Smooth muscle cell (in vitro differentiated cells): ENCODE measurements at regions not wholly inside any gene's neighbourhood (a gene's known extent, or its start where the extent isn't known, plus 50 kb on each side); places are given as distances from the start of the nearest gene placed in this dataset.
A peak's percentile ranks its signal among the peaks of the same experiment; 100 is the strongest.

Source experiments
- DNase-seq: peaks from one replicate; lab custom pipeline; 2025; ENCODE audit not compliant: unreplicated experiment; lab: John Stamatoyannopoulos, UW
- H2AFZ ChIP-seq: fragments of 200-600 bp; sonication (generic); 2 replicates; pipeline ENCODE4 v1.6.0; 2016; ENCODE audit warnings: antibody characterized with exemption, low read depth, mild to moderate bottlenecking
- H3F3A ChIP-seq: fragments of 200-600 bp; sonication (generic); 2 replicates; pipeline ENCODE4 v1.6.0; 2017; ENCODE audit warnings: antibody characterized with exemption, low read depth
- H3K27ac ChIP-seq: fragments of 200-600 bp; sonication (generic); 2 replicates; pipeline ENCODE4 v1.5.1; 2016; ENCODE audit warnings: low read depth, mild to moderate bottlenecking
- H3K27me3 ChIP-seq: fragments of 200-600 bp; sonication (generic); 2 replicates; pipeline ENCODE4 v1.6.1; 2016; ENCODE audit warnings: low read depth, mild to moderate bottlenecking
- H3K36me3 ChIP-seq: fragments of 200-600 bp; sonication (generic); 2 replicates; pipeline ENCODE4 v1.5.1; 2016; ENCODE audit warnings: low read depth
- H3K4me1 ChIP-seq: fragments of 200-600 bp; sonication (generic); 2 replicates; pipeline ENCODE4 v1.5.1; 2016; ENCODE audit warnings: low read depth
- H3K4me2 ChIP-seq: fragments of 200-600 bp; sonication (generic); 2 replicates; pipeline ENCODE4 v1.6.0; 2016; ENCODE audit warnings: mild to moderate bottlenecking
- H3K4me3 ChIP-seq: fragments of 200-600 bp; sonication (generic); 2 replicates; pipeline ENCODE4 v1.5.1; 2016; ENCODE audit warnings: mild to moderate bottlenecking
- H3K79me2 ChIP-seq: fragments of 200-600 bp; sonication (generic); 2 replicates; pipeline ENCODE4 v1.6.0; 2016; ENCODE audit warnings: low read depth, mild to moderate bottlenecking
- H3K9ac ChIP-seq: fragments of 200-600 bp; sonication (generic); 2 replicates; pipeline ENCODE4 v1.6.0; 2016; ENCODE audit warnings: low read depth
- H3K9me3 ChIP-seq: fragments of 200-600 bp; sonication (generic); replicated peaks from 2 replicates; pipeline ENCODE4 v1.5.1; 2016; ENCODE audit warnings: low read depth
- H4K20me1 ChIP-seq: fragments of 200-600 bp; sonication (generic); 2 replicates; pipeline ENCODE4 v1.6.0; 2016; ENCODE audit warnings: low read depth
- WGBS: methylation state at CpG from one replicate; pipeline ENCODE4 v1.1.7; 2016; ENCODE audit warnings: low lambda C conversion rate; 5-methylcytosine and 5-hydroxymethylcytosine counted together
- TF ChIP-seq, protein P1 (sequence below): fragments of 200-600 bp; sonication (generic); IDR thresholded peaks from 2 replicates; pipeline ENCODE4 v1.5.1; 2017; ENCODE audit warnings: borderline replicate concordance, mild to moderate bottlenecking, antibody characterized with exemption; ENCODE audit not compliant: insufficient read depth, poor library complexity, severe bottlenecking

GRCh38 chr7:46746695-46747687, 825.9 kb upstream of the IGFBP3 start:
- Histone ChIP-seq H3K9ac (no peak overlapping the region), H3K79me2 (no peaks in the 10 kb centered on the region), H3K9me3 (no peaks in the 10 kb centered on the region), H3F3A (peaks cover 17% of the 10 kb centered on the region), H3K4me1 (no peaks in the 10 kb centered on the region), H3K36me3 (no peaks in the 10 kb centered on the region), H3K4me3 (no peak overlapping the region), H3K4me2 (no peak overlapping the region), H2AFZ (no peak overlapping the region), H3K27me3 (no peaks in the 10 kb centered on the region), H3K27ac (no peak overlapping the region), H4K20me1 (no peaks in the 10 kb centered on the region)
- TF ChIP-seq, protein P1, sequence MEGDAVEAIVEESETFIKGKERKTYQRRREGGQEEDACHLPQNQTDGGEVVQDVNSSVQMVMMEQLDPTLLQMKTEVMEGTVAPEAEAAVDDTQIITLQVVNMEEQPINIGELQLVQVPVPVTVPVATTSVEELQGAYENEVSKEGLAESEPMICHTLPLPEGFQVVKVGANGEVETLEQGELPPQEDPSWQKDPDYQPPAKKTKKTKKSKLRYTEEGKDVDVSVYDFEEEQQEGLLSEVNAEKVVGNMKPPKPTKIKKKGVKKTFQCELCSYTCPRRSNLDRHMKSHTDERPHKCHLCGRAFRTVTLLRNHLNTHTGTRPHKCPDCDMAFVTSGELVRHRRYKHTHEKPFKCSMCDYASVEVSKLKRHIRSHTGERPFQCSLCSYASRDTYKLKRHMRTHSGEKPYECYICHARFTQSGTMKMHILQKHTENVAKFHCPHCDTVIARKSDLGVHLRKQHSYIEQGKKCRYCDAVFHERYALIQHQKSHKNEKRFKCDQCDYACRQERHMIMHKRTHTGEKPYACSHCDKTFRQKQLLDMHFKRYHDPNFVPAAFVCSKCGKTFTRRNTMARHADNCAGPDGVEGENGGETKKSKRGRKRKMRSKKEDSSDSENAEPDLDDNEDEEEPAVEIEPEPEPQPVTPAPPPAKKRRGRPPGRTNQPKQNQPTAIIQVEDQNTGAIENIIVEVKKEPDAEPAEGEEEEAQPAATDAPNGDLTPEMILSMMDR, result no peak
- DNase-seq, result no peak
- WGBS, result 77% methylated on average over 13 of the region's 13 CpGs

DNA sequence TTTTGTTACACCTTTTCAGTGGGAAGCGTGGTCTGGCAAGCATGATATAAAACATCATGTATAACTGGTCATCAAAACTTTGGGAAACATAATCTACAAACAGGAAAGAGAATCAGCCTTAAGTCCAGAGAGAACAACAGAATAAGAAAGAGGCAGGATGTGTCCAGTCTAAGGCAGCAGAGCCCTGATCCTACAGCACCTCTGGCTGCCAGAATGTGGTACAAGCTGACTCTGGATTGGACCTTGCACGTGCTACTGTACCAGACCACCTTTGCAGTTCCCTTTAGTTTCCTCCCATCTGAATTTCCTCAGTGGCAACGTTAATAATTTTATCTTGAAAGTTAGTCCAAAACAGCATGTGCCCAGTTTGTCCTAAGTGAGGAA, 824.6 kb upstream of the IGFBP3 start:
- Histone ChIP-seq H3K79me2 (no peaks in the 10 kb centered on the region), H3K4me3 (no peak overlapping the region), H2AFZ (peak overlapping the region; percentile 32), H3K9me3 (no peaks in the 10 kb centered on the region), H3K27ac (peak overlapping the region; percentile 27), H3K36me3 (no peaks in the 10 kb centered on the region), H3K4me2 (peak overlapping the region; percentile 33), H3K4me1 (no peaks in the 10 kb centered on the region), H3K27me3 (no peaks in the 10 kb centered on the region), H4K20me1 (no peaks in the 10 kb centered on the region), H3K9ac (no peak overlapping the region), H3F3A (peaks cover 10% of the 10 kb centered on the region)
- TF ChIP-seq, protein P1, result no peak
- no peak for DNase-seq
- WGBS, result 85% methylated on average over 3 of the region's 3 CpGs

DNA sequence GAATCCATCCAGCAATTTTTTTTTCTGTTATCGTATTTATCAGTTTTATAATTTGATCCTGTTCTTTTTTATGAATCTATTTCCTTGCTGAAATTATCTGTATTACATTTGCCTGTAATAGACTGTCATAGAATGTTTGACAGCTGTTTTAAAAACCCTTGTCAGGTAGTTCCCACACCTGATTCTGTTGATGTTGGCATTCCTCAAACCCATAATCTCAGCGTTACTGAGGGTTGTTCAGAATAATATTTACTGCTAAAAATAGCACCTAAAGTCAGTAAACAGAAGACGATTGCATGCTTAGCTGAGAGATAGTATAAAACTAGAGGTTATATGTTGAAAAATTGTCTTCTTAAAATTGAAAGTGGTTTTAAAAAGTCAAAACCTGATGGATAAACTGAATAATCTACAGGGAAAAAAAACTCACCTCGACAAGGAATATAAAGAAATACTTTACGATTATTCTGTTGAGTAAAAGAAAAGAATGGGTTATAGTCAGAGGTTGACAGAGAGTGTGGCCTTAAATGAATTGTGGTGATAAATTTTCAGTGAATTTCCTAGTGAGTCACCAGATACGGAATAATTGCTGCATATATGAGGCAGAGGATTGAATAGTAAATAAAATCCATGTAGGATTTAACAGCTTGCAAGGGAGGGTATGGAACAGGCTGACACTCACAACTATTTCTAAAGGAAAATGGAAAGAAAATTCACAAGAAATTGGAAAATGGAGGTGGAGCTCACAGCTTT, 824.1 kb upstream of the IGFBP3 start:
- peak overlapping the region; percentile 27 for H3K27ac ChIP-seq
- peak overlapping the region; percentile 83 for H2AFZ ChIP-seq
- DNase-seq, result no peak
- no peaks in the 10 kb centered on the region for H3K4me1 ChIP-seq
- H3K79me2 ChIP-seq, result no peaks in the 10 kb centered on the region
- WGBS, result 65% methylated on average over 6 of the region's 6 CpGs
- no peaks in the 10 kb centered on the region for H3K9me3 ChIP-seq
- H3K9ac ChIP-seq, result no peak overlapping the region
- H3K27me3 ChIP-seq, result no peaks in the 10 kb centered on the region
- H3K36me3 ChIP-seq, result no peaks in the 10 kb centered on the region
- H3K4me3 ChIP-seq, result no peak overlapping the region
- peaks cover 10% of the 10 kb centered on the region for H3F3A ChIP-seq
- no peaks in the 10 kb centered on the region for H4K20me1 ChIP-seq
- TF ChIP-seq, protein P1, result no peak
- H3K4me2 ChIP-seq, result peak overlapping the region; percentile 33
